H1 (cell line): ENCODE measurements at regions not wholly inside any gene's neighbourhood (a gene's known extent, or its start where the extent isn't known, plus 50 kb on each side); places are given as distances from the start of the nearest gene placed in this dataset.

Source experiments
- CTCF ChIA-PET: fragments of 300-600 bp; sonication (Branson Sonifier 250); formaldehyde crosslinking; loops from one replicate; lab custom pipeline; 2021; ENCODE audit not compliant: partially characterized antibody; lab: Charles Lee
- POLR2A ChIA-PET: fragments of 300-600 bp; sonication (Branson Sonifier 250); formaldehyde crosslinking; loops from one replicate; lab custom pipeline; 2021; ENCODE audit warnings: inconsistent platforms; ENCODE audit not compliant: partially characterized antibody; lab: Charles Lee
- DNase-seq, 2 experiments: peaks; one replicate each; pipeline versions ENCODE4 v3.0.0 to v3.0.0-alpha.2; 2010 to 2022; ENCODE audit warnings: low spot score in 2 of 2, low read depth in 1 of 2, mixed read lengths in 1 of 2
- FAIRE-seq: peaks from 2 replicates; lab custom pipeline; 2011; peaks lifted over from hg19 to GRCh38; lab: Jason Lieb, UNC
- H2AFZ ChIP-seq: 2 replicates; pipeline ENCODE4 v1.8.1; 2012; ENCODE audit warnings: low read length, inconsistent platforms
- H2AK5ac ChIP-seq: 2 replicates; pipeline ENCODE4 v1.6.1; 2013; ENCODE audit warnings: low read depth, low read length
- H2BK120ac ChIP-seq: replicated peaks from 2 replicates; pipeline ENCODE3; 2013; ENCODE audit warnings: low read depth, low read length, inconsistent platforms
- H2BK12ac ChIP-seq: 2 replicates; pipeline ENCODE4 v1.6.1; 2013; ENCODE audit warnings: low read depth, low read length
- H2BK15ac ChIP-seq: 2 replicates; pipeline ENCODE4 v1.6.1; 2013; ENCODE audit warnings: low read length
- H2BK20ac ChIP-seq: 2 replicates; pipeline ENCODE4 v1.6.1; 2013; ENCODE audit warnings: low read length
- H2BK5ac ChIP-seq: 2 replicates; pipeline ENCODE4 v1.6.1; 2013; ENCODE audit warnings: low read depth, low read length
- H3K14ac ChIP-seq: 2 replicates; pipeline ENCODE4 v1.6.1; 2013; ENCODE audit warnings: inconsistent platforms; ENCODE audit not compliant: insufficient read length
- H3K18ac ChIP-seq: 2 replicates; pipeline ENCODE4 v1.6.1; 2013; ENCODE audit warnings: low read length; ENCODE audit errors: extremely low read depth
- H3K23ac ChIP-seq: 2 replicates; pipeline ENCODE4 v1.6.1; 2013; ENCODE audit warnings: inconsistent platforms; ENCODE audit not compliant: insufficient read length
- H3K23me2 ChIP-seq: 2 replicates; pipeline ENCODE4 v1.6.1; 2013; ENCODE audit warnings: low read depth, low read length
- H3K27ac ChIP-seq: 2 replicates; pipeline ENCODE4 v1.6.1; 2011; ENCODE audit warnings: low read depth, low read length, inconsistent platforms
- H3K27me3 ChIP-seq, 4 experiments: replicated peaks in 1 of 4; 1 replicate in 1 of 4; 2 replicates in 3 of 4; pipeline versions ENCODE4 v1.6.1 to v1.8.1; 2011 to 2013; ENCODE audit warnings: low read length in 3 of 4, mild to moderate bottlenecking in 3 of 4, inconsistent platforms in 2 of 4, mixed read lengths in 2 of 4, moderate library complexity in 1 of 4; ENCODE audit not compliant: control insufficient read depth in 3 of 4, insufficient read depth in 3 of 4; ENCODE audit errors: extremely low read depth in 1 of 4
- H3K36me3 ChIP-seq, 4 experiments: 2 replicates each; pipeline versions ENCODE4 v1.6.1 to v1.8.1; 2011 to 2013; ENCODE audit warnings: mild to moderate bottlenecking in 4 of 4, low read length in 3 of 4, moderate library complexity in 2 of 4, control low read depth in 1 of 4, inconsistent platforms in 1 of 4; ENCODE audit not compliant: insufficient read depth in 4 of 4, control insufficient read depth in 2 of 4
- H3K4ac ChIP-seq: replicated peaks from 2 replicates; pipeline ENCODE3; 2013; ENCODE audit warnings: low read length, low read depth, mixed read lengths, inconsistent platforms; ENCODE audit not compliant: insufficient read length
- H3K4me1 ChIP-seq, 4 experiments: replicated peaks in 1 of 4; 1 replicate in 1 of 4; 2 replicates in 3 of 4; pipeline versions ENCODE4 v1.6.1 to v1.8.1; 2011 to 2013; ENCODE audit warnings: low read length in 3 of 4, inconsistent platforms in 2 of 4, mixed read lengths in 1 of 4; ENCODE audit not compliant: insufficient read depth in 4 of 4, control insufficient read depth in 3 of 4
- H3K4me2 ChIP-seq, 2 experiments: 2 replicates each; pipeline versions ENCODE4 v1.6.1 to v1.8.1; 2011 to 2013; ENCODE audit warnings: low read depth in 2 of 2, low read length in 2 of 2, control low read depth in 1 of 2, inconsistent platforms in 1 of 2, mild to moderate bottlenecking in 1 of 2; ENCODE audit not compliant: insufficient read depth in 1 of 2
- H3K4me3 ChIP-seq, 4 experiments: fragments of 200-600, 300-600 bp in 1 of 4; sonication (generic), shearing (Covaris generic), sonication (Bioruptor Twin) in 1 of 4; 2 replicates each; pipeline versions ENCODE4 v1.5.1 to v1.8.1; 2011 to 2016; ENCODE audit warnings: low read length in 4 of 4, low read depth in 3 of 4, control low read depth in 2 of 4, inconsistent platforms in 2 of 4, mild to moderate bottlenecking in 2 of 4, mixed read lengths in 1 of 4, moderate library complexity in 1 of 4; ENCODE audit not compliant: insufficient read depth in 2 of 4; ENCODE audit errors: extremely low read depth in 1 of 4
- H3K56ac ChIP-seq: replicated peaks from 2 replicates; pipeline ENCODE3; 2013; ENCODE audit warnings: low read depth, mild to moderate bottlenecking, mixed read lengths, low read length, inconsistent platforms; ENCODE audit not compliant: insufficient read length
- H3K79me1 ChIP-seq: 2 replicates; pipeline ENCODE4 v1.6.1; 2013; ENCODE audit warnings: low read depth, low read length, control low read depth
- H3K79me2 ChIP-seq, 2 experiments: 2 replicates each; pipeline versions ENCODE4 v1.6.1 to v1.8.1; 2012 to 2013; ENCODE audit warnings: low read length in 2 of 2, mild to moderate bottlenecking in 2 of 2, inconsistent platforms in 1 of 2; ENCODE audit not compliant: insufficient read depth in 2 of 2, control insufficient read depth in 1 of 2
- H3K9ac ChIP-seq, 4 experiments: replicated peaks in 1 of 4; 1 replicate in 1 of 4; 2 replicates in 3 of 4; pipeline versions ENCODE4 v1.6.1 to v1.8.1; 2011 to 2013; ENCODE audit warnings: low read depth in 3 of 4, low read length in 3 of 4, control low read depth in 2 of 4, mild to moderate bottlenecking in 2 of 4, moderate library complexity in 2 of 4, inconsistent platforms in 1 of 4; ENCODE audit errors: extremely low read depth in 1 of 4
- H3K9me3 ChIP-seq, 2 experiments: 2 replicates each; pipeline versions ENCODE4 v1.6.1 to v1.8.1; 2012 to 2013; ENCODE audit warnings: mild to moderate bottlenecking in 2 of 2, moderate library complexity in 2 of 2, control low read depth in 1 of 2, inconsistent platforms in 1 of 2, low read depth in 1 of 2, low read length in 1 of 2, mixed read lengths in 1 of 2; ENCODE audit not compliant: insufficient read depth in 2 of 2
- H4K20me1 ChIP-seq, 2 experiments: replicated peaks in 1 of 2; 2 replicates each; pipeline versions ENCODE3 to v1.8.1; 2011 to 2013; ENCODE audit warnings: inconsistent platforms in 2 of 2, low read length in 2 of 2, mild to moderate bottlenecking in 1 of 2; ENCODE audit not compliant: insufficient read depth in 2 of 2, control insufficient read depth in 1 of 2
- H4K5ac ChIP-seq: 2 replicates; pipeline ENCODE4 v1.6.1; 2013; ENCODE audit warnings: low read length, low read depth, mixed read lengths, inconsistent platforms; ENCODE audit not compliant: insufficient read length
- H4K8ac ChIP-seq: 2 replicates; pipeline ENCODE4 v1.8.0; 2013; ENCODE audit warnings: mild to moderate bottlenecking, moderate library complexity, low read length, inconsistent platforms; ENCODE audit not compliant: insufficient read depth; ENCODE audit errors: extremely low read depth
- H4K91ac ChIP-seq: replicated peaks from 2 replicates; pipeline ENCODE3; 2013; ENCODE audit warnings: low read length, mixed read lengths, inconsistent platforms; ENCODE audit not compliant: insufficient read length
- CBX5 ChIP-seq: fragments of 300-800, 300-1000 bp; sonication (generic); IDR thresholded peaks from 2 replicates; pipeline ENCODE4 v1.7.1; 2016; ENCODE audit warnings: antibody characterized with exemption, low read length, low read depth
- CEBPB ChIP-seq: IDR thresholded peaks from 2 replicates; pipeline ENCODE4 v1.6.1; 2012; ENCODE audit warnings: low read depth, low read length
- CTBP2 ChIP-seq: IDR thresholded peaks from 2 replicates; pipeline ENCODE4 v1.7.0; 2011; ENCODE audit warnings: borderline replicate concordance, mild to moderate bottlenecking, moderate library complexity, mixed read lengths, low read length; ENCODE audit not compliant: insufficient read depth, insufficient read length
- EZH2 ChIP-seq: fragments of 200-600 bp; sonication (generic); IDR thresholded peaks from 2 replicates; pipeline ENCODE4 v1.7.1; 2012; ENCODE audit warnings: low read depth, mild to moderate bottlenecking, moderate library complexity, low read length, inconsistent platforms; ENCODE audit not compliant: severe bottlenecking
- FOSL1 ChIP-seq: IDR thresholded peaks from 2 replicates; pipeline ENCODE4 v1.6.1; 2011; ENCODE audit warnings: mild to moderate bottlenecking, low read depth, low read length, moderate library complexity; ENCODE audit not compliant: insufficient read depth
- GABPA ChIP-seq: IDR thresholded peaks from 2 replicates; pipeline ENCODE4 v1.6.1; 2011; ENCODE audit warnings: mild to moderate bottlenecking, low read length, moderate library complexity, borderline replicate concordance; ENCODE audit not compliant: insufficient read depth
- KDM5A ChIP-seq: fragments of 200-600 bp; IDR thresholded peaks from 2 replicates; pipeline ENCODE4 v1.7.1; 2012; ENCODE audit warnings: mild to moderate bottlenecking, low read length, inconsistent platforms, mixed read lengths
- POLR2AphosphoS5 ChIP-seq: IDR thresholded peaks from 2 replicates; pipeline ENCODE4 v1.6.1; 2011; ENCODE audit warnings: low read depth, low read length
- SIN3A ChIP-seq, 2 experiments: IDR thresholded peaks in 1 of 2; conservative IDR thresholded peaks in 1 of 2; 2 replicates each; pipeline ENCODE4 v1.6.1; 2011 to 2012; ENCODE audit warnings: low read length in 2 of 2, improper control_type of control experiment in 1 of 2, low read depth in 1 of 2, mild to moderate bottlenecking in 1 of 2
- SP1 ChIP-seq: IDR thresholded peaks from 2 replicates; pipeline ENCODE4 v1.6.1; 2011; ENCODE audit warnings: low read depth, low read length
- SRF ChIP-seq: IDR thresholded peaks from 2 replicates; pipeline ENCODE4 v1.6.1; 2011; ENCODE audit warnings: mild to moderate bottlenecking, low read depth, low read length, moderate library complexity
- WGBS, 2 experiments: shearing (Covaris generic) in 1 of 2; methylation state at CpG; one replicate each; pipeline versions ENCODE4 v1.1.6 to v1.1.7; 2013 to 2015; ENCODE audit warnings: low lambda C conversion rate in 2 of 2, mixed read lengths in 2 of 2, inconsistent platforms in 1 of 2, low coverage in 1 of 2, missing lambda C conversion rate in 1 of 2; ENCODE audit not compliant: insufficient replicate concordance in 2 of 2, insufficient coverage in 1 of 2, insufficient read length in 1 of 2; ENCODE audit errors: extremely low coverage in 1 of 2, missing lambda C conversion rate in 1 of 2; 5-methylcytosine and 5-hydroxymethylcytosine counted together
- TF ChIP-seq, protein P1 (sequence below): IDR thresholded peaks from 2 replicates; pipeline ENCODE4 v1.6.1; 2012; ENCODE audit warnings: low read length, inconsistent platforms

DNA sequence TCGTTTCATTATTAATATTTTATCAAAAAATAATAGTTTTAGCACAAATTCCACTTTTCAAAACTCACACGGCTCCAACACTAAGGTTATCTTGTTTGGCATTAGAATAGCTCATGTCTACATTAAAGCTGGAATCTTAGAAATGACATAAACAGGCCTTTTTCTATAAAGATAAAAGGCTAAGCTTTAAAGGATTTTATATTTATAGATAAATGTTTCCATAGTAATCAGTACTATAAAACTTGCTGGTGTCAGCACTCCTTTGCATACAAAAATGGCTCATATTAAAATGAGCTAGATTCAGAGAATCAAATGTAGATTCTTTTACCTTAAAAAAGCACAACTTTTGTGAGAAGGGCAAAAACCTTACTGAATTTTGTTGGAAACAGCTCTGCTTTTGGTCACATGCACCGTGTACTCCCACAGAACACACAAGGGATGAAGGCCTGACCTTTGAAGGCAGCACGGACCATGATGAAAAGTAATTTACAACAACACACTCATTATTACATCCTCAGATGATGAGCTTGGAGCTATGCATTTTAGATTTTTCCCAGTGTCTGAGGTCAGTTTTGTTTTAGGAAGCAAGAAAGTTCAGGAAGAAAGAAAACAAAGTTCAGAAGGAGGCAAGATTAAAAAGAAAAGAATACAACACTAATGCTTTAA lies 202.8 kb downstream of the BCAT1 start:
- Histone ChIP-seq H4K8ac (no peak overlapping the region), H3K79me2 (no peaks in the 10 kb centered on the region), H3K4me3 (no peak overlapping the region), H3K9me3 (no peaks in the 10 kb centered on the region), H3K9ac (no peak overlapping the region), H4K91ac (no peak overlapping the region), H3K27ac (no peak overlapping the region), H3K36me3 (no peaks in the 10 kb centered on the region), H3K79me1 (no peaks in the 10 kb centered on the region), H3K4ac (no peak overlapping the region), H2BK20ac (no peak overlapping the region), H3K27me3 (no peaks in the 10 kb centered on the region), H3K4me1 (peaks cover 0 to 18% (median 5%) of the 10 kb centered on the region in 4 experiments; a peak in 3 of 7 replicates), H2BK12ac (no peak overlapping the region), H3K23ac (no peak overlapping the region), H4K20me1 (no peaks in the 10 kb centered on the region), H3K14ac (no peak overlapping the region), H3K18ac (no peak overlapping the region), H3K23me2 (no peaks in the 10 kb centered on the region), H4K5ac (no peak overlapping the region), H2AK5ac (no peak overlapping the region), H3K56ac (no peak overlapping the region), H2BK15ac (no peak overlapping the region), H2AFZ (no peak overlapping the region), H3K4me2 (no peak overlapping the region), H2BK5ac (no peak overlapping the region), H2BK120ac (no peak overlapping the region)
- FAIRE-seq (no peak), DNase-seq (no peak)
- ChIA-PET POLR2A (no interaction called here), CTCF (interaction anchor here (0.6 to 1.3 kb wide), 4 partner anchors 13 to 36 kb away, joined by 3 to 5 read pairs (median 3); no protein-coding TSS in a partner anchor)
- WGBS, 2 experiments, result 86% methylated on average over 4 of the region's 4 CpGs; no CpG with 5 or more reads in 1 of the 2 experiments
- no peak for TF ChIP-seq KDM5A
- no peak for TF ChIP-seq EZH2
- TF ChIP-seq, protein P1, sequence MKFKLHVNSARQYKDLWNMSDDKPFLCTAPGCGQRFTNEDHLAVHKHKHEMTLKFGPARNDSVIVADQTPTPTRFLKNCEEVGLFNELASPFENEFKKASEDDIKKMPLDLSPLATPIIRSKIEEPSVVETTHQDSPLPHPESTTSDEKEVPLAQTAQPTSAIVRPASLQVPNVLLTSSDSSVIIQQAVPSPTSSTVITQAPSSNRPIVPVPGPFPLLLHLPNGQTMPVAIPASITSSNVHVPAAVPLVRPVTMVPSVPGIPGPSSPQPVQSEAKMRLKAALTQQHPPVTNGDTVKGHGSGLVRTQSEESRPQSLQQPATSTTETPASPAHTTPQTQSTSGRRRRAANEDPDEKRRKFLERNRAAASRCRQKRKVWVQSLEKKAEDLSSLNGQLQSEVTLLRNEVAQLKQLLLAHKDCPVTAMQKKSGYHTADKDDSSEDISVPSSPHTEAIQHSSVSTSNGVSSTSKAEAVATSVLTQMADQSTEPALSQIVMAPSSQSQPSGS, result no peak
- no peak for TF ChIP-seq SIN3A (conservative IDR thresholded peaks at IDR 0.05 in 1 of 2, IDR thresholded peaks at IDR 0.05 in 1 of 2; ENCODE audit: low read depth in 1 of 2, low read length in 2 of 2)
- no peak for TF ChIP-seq SRF
- no peak for TF ChIP-seq POLR2AphosphoS5
- no peak for TF ChIP-seq CTBP2
- no peak for TF ChIP-seq CBX5
- no peak for TF ChIP-seq CEBPB
- no peak for TF ChIP-seq GABPA
- no peak for TF ChIP-seq SP1
- TF ChIP-seq FOSL1, result no peak
